ENCODE measurements at regions not wholly inside any gene's neighbourhood (a gene's known extent, or its start where the extent isn't known, plus 50 kb on each side); places are given as distances from the start of the nearest gene placed in this dataset.

DNA sequence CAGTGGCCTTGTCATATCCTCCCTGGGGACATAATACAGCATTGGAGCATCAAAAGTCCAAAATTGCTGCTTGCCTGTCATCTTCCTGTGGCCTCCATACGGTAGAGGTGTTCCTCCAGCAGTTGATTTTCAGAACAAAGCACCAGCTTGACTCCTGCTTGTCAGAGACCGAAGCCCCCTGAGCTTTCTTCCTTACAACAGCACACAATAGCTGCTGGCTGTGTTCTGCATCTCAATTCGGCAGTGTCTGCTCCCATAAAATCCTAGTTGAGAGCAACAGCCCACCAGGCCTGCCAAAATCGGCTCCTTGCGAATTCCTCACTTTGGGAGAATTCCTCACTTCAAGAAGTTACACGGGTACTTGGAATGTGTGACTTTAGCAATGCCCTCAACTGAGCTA is 372.9 kb downstream of the SAMD5 start:
- TF ChIP-seq POLR2A (IDR thresholded peaks at IDR 0.05; ENCODE audit: low read length) (no peak), GATA1 (IDR thresholded peaks at IDR 0.05; ENCODE audit: low read depth, low read length) (no peak)
